H9 (cell line): ENCODE measurements at regions not wholly inside any gene's neighbourhood (a gene's known extent, or its start where the extent isn't known, plus 50 kb on each side); places are given as distances from the start of the nearest gene placed in this dataset.
A peak's percentile ranks its signal among the peaks of the same experiment; 100 is the strongest.

Experiments
- DNase-seq: peaks from one replicate; pipeline ENCODE4 v3.0.0-alpha.2; 2017
- H2AFZ ChIP-seq: one replicate; pipeline ENCODE4 v1.6.1; 2013; ENCODE audit warnings: mild to moderate bottlenecking, low read length, control low read depth, moderate library complexity
- H2AK5ac ChIP-seq: 2 replicates; pipeline ENCODE4 v1.6.1; 2013; ENCODE audit warnings: low read length, control low read depth, mixed read lengths; ENCODE audit not compliant: insufficient read length
- H2BK120ac ChIP-seq: one replicate; pipeline ENCODE4 v1.6.1; 2013; ENCODE audit warnings: low read depth, mild to moderate bottlenecking, low read length, control low read depth, inconsistent platforms; ENCODE audit not compliant: poor library complexity, severe bottlenecking
- H2BK12ac ChIP-seq: 2 replicates; pipeline ENCODE4 v1.6.1; 2013; ENCODE audit warnings: low read length, control low read depth, mixed read lengths, low read depth; ENCODE audit not compliant: insufficient read length
- H2BK15ac ChIP-seq: 2 replicates; pipeline ENCODE4 v1.6.1; 2013; ENCODE audit warnings: low read depth, low read length, control low read depth
- H2BK20ac ChIP-seq: one replicate; pipeline ENCODE4 v1.6.1; 2013; ENCODE audit warnings: low read depth, mild to moderate bottlenecking, low read length, control low read depth, inconsistent platforms; ENCODE audit not compliant: poor library complexity, severe bottlenecking
- H2BK5ac ChIP-seq: 2 replicates; pipeline ENCODE4 v1.6.1; 2013; ENCODE audit warnings: low read length, control low read depth, mixed read lengths; ENCODE audit not compliant: insufficient read length
- H3K14ac ChIP-seq: 2 replicates; pipeline ENCODE4 v1.6.1; 2013; ENCODE audit warnings: low read length, control low read depth; ENCODE audit not compliant: insufficient read depth
- H3K18ac ChIP-seq: 2 replicates; pipeline ENCODE4 v1.6.1; 2013; ENCODE audit warnings: low read depth, mild to moderate bottlenecking, mixed read lengths, low read length, control low read depth; ENCODE audit not compliant: insufficient read length
- H3K23ac ChIP-seq: 2 replicates; pipeline ENCODE4 v1.6.1; 2013; ENCODE audit warnings: low read length, control low read depth, mixed read lengths, low read depth; ENCODE audit not compliant: insufficient read length
- H3K23me2 ChIP-seq: 2 replicates; pipeline ENCODE4 v1.6.1; 2013; ENCODE audit warnings: low read depth, mild to moderate bottlenecking, mixed read lengths, low read length, control low read depth; ENCODE audit not compliant: insufficient read length, poor library complexity, severe bottlenecking
- H3K27ac ChIP-seq: 2 replicates; pipeline ENCODE4 v1.5.1; 2013; ENCODE audit warnings: low read length, control low read depth, mixed read lengths, low read depth; ENCODE audit not compliant: insufficient read length
- H3K27me3 ChIP-seq: 2 replicates; pipeline ENCODE4 v1.6.1; 2013; ENCODE audit warnings: low read length, control low read depth, inconsistent platforms; ENCODE audit not compliant: insufficient read depth
- H3K4ac ChIP-seq: 2 replicates; pipeline ENCODE4 v1.6.1; 2013; ENCODE audit warnings: low read depth, mild to moderate bottlenecking, control low read depth, inconsistent platforms, low read length, moderate library complexity
- H3K4me1 ChIP-seq: 2 replicates; pipeline ENCODE4 v1.6.1; 2013; ENCODE audit warnings: low read length, control low read depth, inconsistent platforms; ENCODE audit not compliant: insufficient read depth
- H3K4me2 ChIP-seq: 2 replicates; pipeline ENCODE4 v1.6.1; 2013; ENCODE audit warnings: low read length, control low read depth, mixed read lengths; ENCODE audit not compliant: insufficient read length, insufficient read depth
- H3K56ac ChIP-seq: 2 replicates; pipeline ENCODE4 v1.6.1; 2013; ENCODE audit warnings: low read depth, mild to moderate bottlenecking, mixed read lengths, low read length, control low read depth; ENCODE audit not compliant: insufficient read length
- H3K79me1 ChIP-seq: 2 replicates; pipeline ENCODE4 v1.6.1; 2013; ENCODE audit warnings: low read depth, mild to moderate bottlenecking, moderate library complexity, low read length, control low read depth, inconsistent platforms; ENCODE audit not compliant: insufficient read depth, poor library complexity, severe bottlenecking
- H3K79me2 ChIP-seq: 2 replicates; pipeline ENCODE4 v1.6.1; 2013; ENCODE audit warnings: low read length, control low read depth, inconsistent platforms; ENCODE audit not compliant: insufficient read depth
- H3K9ac ChIP-seq: 2 replicates; pipeline ENCODE4 v1.6.1; 2013; ENCODE audit warnings: low read length, control low read depth, mixed read lengths; ENCODE audit not compliant: insufficient read length; ENCODE audit errors: extremely low read depth
- H3K9me3 ChIP-seq: one replicate; pipeline ENCODE4 v1.6.1; 2013; ENCODE audit warnings: low read depth, low read length, inconsistent platforms; ENCODE audit not compliant: control insufficient read depth
- H3T11ph ChIP-seq: one replicate; pipeline ENCODE4 v1.6.1; 2013; ENCODE audit warnings: mild to moderate bottlenecking, low read length, control low read depth, inconsistent platforms
- H4K20me1 ChIP-seq: one replicate; pipeline ENCODE4 v1.6.1; 2013; ENCODE audit not compliant: control insufficient read depth, insufficient read length, insufficient read depth
- H4K5ac ChIP-seq: 2 replicates; pipeline ENCODE4 v1.6.1; 2013; ENCODE audit warnings: low read depth, mild to moderate bottlenecking, mixed read lengths, low read length, control low read depth; ENCODE audit not compliant: insufficient read length
- H4K8ac ChIP-seq: replicated peaks from 2 replicates; pipeline ENCODE4 v1.6.1; 2013; ENCODE audit warnings: low read length, control low read depth, mixed read lengths, low read depth; ENCODE audit not compliant: insufficient read length
- H4K91ac ChIP-seq: 2 replicates; pipeline ENCODE4 v1.6.1; 2013; ENCODE audit warnings: low read depth, mild to moderate bottlenecking, moderate library complexity, mixed read lengths, low read length, control low read depth; ENCODE audit not compliant: insufficient read length
- H3K27ac Mint-ChIP-seq, 3 experiments: 2 replicates in 2 of 3; 3 replicates in 1 of 3; pipeline ENCODE4 v1.8.0; 2020 to 2021; ENCODE audit warnings: mixed read lengths in 3 of 3, mild to moderate bottlenecking in 1 of 3, moderate library complexity in 1 of 3
- H3K27me3 Mint-ChIP-seq: 2 replicates; pipeline ENCODE4 v1.8.0; 2021; ENCODE audit warnings: low read depth, mild to moderate bottlenecking, moderate library complexity, mixed read lengths
- H3K36me3 Mint-ChIP-seq, 3 experiments: 2 replicates in 2 of 3; 3 replicates in 1 of 3; pipeline ENCODE4 v1.8.0; 2020 to 2021; ENCODE audit warnings: low read depth in 3 of 3, mixed read lengths in 3 of 3; ENCODE audit not compliant: insufficient read depth in 1 of 3
- H3K4me1 Mint-ChIP-seq, 2 experiments: 2 replicates each; pipeline ENCODE4 v1.8.0; 2020; ENCODE audit warnings: mixed read lengths in 2 of 2
- H3K4me3 Mint-ChIP-seq, 2 experiments: 2 replicates in 1 of 2; 3 replicates in 1 of 2; pipeline ENCODE4 v1.8.0; 2020 to 2021; ENCODE audit warnings: mild to moderate bottlenecking in 2 of 2, mixed read lengths in 2 of 2, moderate library complexity in 1 of 2
- H3K9me3 Mint-ChIP-seq, 2 experiments: 2 replicates in 1 of 2; 3 replicates in 1 of 2; pipeline ENCODE4 v1.8.0; 2020; ENCODE audit warnings: mild to moderate bottlenecking in 2 of 2, mixed read lengths in 2 of 2, moderate library complexity in 1 of 2
- CTCF ChIP-seq: fragments of 200-600 bp; sonication (generic); conservative IDR thresholded peaks from 3 replicates; pipeline ENCODE4 v1.8.0; 2021; ENCODE audit warnings: antibody characterized with exemption, mild to moderate bottlenecking
- WGBS: extraction: QIAGEN DNeasy Blood & Tissue Kit; methylation state at CpG from one replicate; pipeline ENCODE4 v1.1.7; 2013; ENCODE audit warnings: missing lambda C conversion rate, low lambda C conversion rate, mixed read lengths; ENCODE audit not compliant: insufficient read length; ENCODE audit errors: extremely low coverage; 5-methylcytosine and 5-hydroxymethylcytosine counted together

DNA sequence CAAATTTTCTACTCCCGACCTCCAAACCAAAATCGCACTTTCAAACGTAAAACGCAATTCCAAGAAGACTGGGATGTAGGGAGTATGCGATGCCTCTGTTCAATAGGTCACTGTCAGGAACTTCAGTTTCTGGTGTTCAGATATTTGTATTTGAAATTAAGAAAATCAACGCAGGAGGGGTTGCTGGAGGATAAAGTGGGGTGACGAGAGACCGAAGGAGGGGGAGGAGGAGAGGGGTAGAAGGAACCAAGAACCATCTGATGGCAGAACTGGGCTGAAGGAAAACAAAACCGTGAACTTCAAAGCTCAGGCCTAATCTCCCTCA lies 293.8 kb upstream of the NFE2L3 start:
- no peaks in the 10 kb centered on the region for H3K79me2 ChIP-seq
- no peak overlapping the region for H2BK120ac ChIP-seq
- no peak overlapping the region for H2AK5ac ChIP-seq
- no peak overlapping the region for H2BK20ac ChIP-seq
- no peak for TF ChIP-seq CTCF
- H3K56ac ChIP-seq, result no peak overlapping the region
- H2BK15ac ChIP-seq, result no peak overlapping the region
- no peaks in the 10 kb centered on the region for H3K36me3 Mint-ChIP-seq
- no peak overlapping the region for H3K14ac ChIP-seq
- no peak overlapping the region for H3T11ph ChIP-seq
- peak overlapping the region; percentile 72 for H3K4me2 ChIP-seq
- WGBS, result no CpG with 5 or more reads among the region's 9 CpGs
- H3K27me3 ChIP-seq, result peaks cover 56% of the 10 kb centered on the region
- peaks cover 21% of the 10 kb centered on the region in 2 experiments for H3K4me1 Mint-ChIP-seq
- no peak overlapping the region for H2BK5ac ChIP-seq
- no peak overlapping the region for H4K8ac ChIP-seq
- H3K4me3 Mint-ChIP-seq, result no peak overlapping the region
- H3K79me1 ChIP-seq, result no peaks in the 10 kb centered on the region
- no peaks in the 10 kb centered on the region for H4K20me1 ChIP-seq
- no peak overlapping the region for H2BK12ac ChIP-seq
- no peak overlapping the region for H4K5ac ChIP-seq
- no peak overlapping the region for H3K23ac ChIP-seq
- no peak overlapping the region for H4K91ac ChIP-seq
- no peak for DNase-seq
- H3K9ac ChIP-seq, result no peak overlapping the region
- peaks cover 4 to 7% of the 10 kb centered on the region in 2 experiments; a peak in 2 of 5 replicates for H3K9me3 Mint-ChIP-seq
- no peaks in the 10 kb centered on the region for H3K9me3 ChIP-seq
- H3K27ac ChIP-seq, result no peak overlapping the region
- peaks cover 5% of the 10 kb centered on the region; the same call in 1 of the 2 replicates for H3K4me1 ChIP-seq
- H2AFZ ChIP-seq, result no peak overlapping the region
- peaks cover 14% of the 10 kb centered on the region for H3K23me2 ChIP-seq
- H3K18ac ChIP-seq, result no peak overlapping the region
- peaks cover 23% of the 10 kb centered on the region for H3K27me3 Mint-ChIP-seq
- no peak overlapping the region for H3K27ac Mint-ChIP-seq
- H3K4ac ChIP-seq, result no peak overlapping the region
